ENCODE measurements at regions not wholly inside any gene's neighbourhood (a gene's known extent, or its start where the extent isn't known, plus 50 kb on each side); places are given as distances from the start of the nearest gene placed in this dataset.

GRCh38 chr16:73186752-73187601 lies 139.0 kb upstream of the ZFHX3 start:
- no peak for DNase-seq (ENCODE audit: low spot score)

DNA sequence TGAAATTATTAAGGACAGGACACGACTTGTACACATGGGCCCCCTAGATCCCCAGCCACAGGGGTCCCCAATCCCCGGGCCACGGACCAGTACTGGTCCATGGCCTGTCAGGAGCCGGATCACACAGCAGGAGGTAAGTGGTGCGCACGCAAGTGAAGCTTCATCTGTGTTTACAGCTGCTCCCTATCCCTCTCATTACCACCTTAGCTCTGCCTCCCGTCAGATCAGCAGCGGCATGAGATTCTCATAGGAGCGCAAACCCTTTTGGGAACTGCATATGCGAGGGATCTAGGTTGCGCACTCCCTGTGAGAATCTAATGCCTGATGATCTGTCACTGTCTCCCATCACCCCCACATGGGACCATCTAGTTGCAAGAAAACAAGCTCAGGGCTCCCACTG lies 137.8 kb upstream of the ZFHX3 start:
- no peak for DNase-seq (ENCODE audit: low spot score)

DNA sequence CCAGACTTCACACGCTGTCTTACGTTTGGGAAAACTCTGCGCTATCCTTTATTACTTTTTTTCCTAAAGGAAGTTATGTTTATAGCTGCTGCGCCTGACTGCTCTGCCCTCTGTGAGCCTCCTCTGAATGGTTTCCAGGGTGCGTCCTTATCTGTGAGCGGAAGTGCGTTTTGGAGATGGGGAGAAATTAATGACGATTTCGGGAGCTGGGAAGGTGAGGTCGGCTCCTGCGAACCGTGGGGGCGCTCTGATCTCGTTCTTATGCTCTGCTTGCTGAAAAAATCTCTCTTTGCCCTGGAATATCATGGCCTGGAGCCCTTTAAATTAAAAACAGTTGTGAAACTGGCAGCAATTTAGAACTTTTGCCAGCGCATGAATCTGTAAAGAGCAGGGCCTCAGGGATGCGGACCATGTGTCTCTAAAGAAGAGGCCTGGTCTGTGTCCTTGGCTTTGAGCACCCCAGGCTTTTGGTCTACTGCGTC lies 135.7 kb upstream of the ZFHX3 start:
- DNase-seq (ENCODE audit: low spot score) = no peak

- no peak for DNase-seq (ENCODE audit: low spot score)
These were observed 131.9 kb upstream of the ZFHX3 start for GRCh38 chr16:73179705-73180331.

DNA sequence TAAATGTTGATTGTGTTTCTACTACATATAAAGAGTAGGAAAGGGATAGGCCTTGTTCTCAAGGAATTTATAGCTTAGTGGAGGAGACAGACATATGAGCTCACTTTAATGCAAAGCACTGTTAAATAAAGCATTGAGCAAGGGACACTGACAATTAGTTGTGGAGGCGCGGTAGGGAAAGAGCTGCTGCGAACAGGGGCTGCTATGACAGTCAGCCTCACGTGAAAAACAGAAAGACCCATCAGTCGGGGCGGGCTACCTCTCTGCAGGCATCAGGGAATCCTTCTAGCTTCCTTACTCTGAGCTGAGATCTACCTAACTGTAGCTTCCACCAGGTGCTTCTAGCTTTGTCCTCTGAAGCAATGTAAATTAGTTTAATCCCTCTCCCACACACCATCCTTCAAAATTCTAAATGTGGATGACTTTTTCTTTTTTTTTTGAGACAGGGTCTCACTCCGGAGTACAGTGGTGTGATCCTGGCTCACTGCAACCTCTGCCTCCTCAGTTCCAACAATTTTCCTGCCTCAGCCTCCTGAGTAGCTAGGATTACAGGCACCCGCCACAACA lies 129.9 kb upstream of the ZFHX3 start:
- no peak for DNase-seq (ENCODE audit: low spot score)

GRCh38 chr16:73176577-73177013 lies 128.7 kb upstream of the ZFHX3 start:
- DNase-seq (ENCODE audit: low spot score) = no peak

DNA sequence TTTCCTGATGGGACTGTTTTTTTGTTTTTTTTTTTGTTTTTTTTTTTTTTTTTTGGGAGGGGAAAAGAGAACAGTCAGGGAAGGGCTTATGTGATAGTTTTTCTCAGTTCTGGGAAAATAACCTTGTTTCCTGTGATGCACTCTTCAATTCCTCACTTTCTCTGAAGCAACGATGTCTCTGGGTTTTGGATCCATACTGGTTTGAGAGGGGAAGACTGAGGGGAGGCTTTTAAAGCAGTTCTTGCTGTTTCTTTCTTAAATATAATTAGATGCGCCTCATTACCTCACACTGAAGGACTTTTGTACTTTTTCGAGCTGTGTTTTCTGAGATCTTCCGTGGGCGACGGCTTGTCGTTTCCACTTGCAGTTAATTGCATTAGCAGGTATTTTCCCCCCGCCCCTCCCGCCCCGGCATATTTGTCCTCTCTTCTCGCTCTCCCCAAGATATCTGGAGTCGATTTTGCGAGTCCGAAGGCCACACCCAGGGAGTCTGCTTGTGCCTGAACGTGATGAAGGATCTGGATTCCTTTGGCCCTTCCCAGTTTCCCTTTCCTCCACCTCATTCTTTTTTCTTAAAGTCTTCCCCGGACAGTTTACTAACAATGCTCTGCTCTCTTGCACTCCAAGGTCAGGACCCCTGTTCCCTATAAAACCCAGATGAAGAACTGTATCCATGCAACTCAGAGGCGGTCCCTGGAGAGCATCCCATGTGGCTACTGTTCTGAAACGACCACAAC lies 125.2 kb upstream of the ZFHX3 start:
- no peak for DNase-seq (ENCODE audit: low spot score)

GRCh38 chr16:73172241-73172972 lies 124.5 kb upstream of the ZFHX3 start:
- DNase-seq (ENCODE audit: low spot score) = peak; percentile 73

GRCh38 chr16:73171901-73172240 lies 123.9 kb upstream of the ZFHX3 start:
- DNase-seq (ENCODE audit: low spot score) = no peak

DNA sequence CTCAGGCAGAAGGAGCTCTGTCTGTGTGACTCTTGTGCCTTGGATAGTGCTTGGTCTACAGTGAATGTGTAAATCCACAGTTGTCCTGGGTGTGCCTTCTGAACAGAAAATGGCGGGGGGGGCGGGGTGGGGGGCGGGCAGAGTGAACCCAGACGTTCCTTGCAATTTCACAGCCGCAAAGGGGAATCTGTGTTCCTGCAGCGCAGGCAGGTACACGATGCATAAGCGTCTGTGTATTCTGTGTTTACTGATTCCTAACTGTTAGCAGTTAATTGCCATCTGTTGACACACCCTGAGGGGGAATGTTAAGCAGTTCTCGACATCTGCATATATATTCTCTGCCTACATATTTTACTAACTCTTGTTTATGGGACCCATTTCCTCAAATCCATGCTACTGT lies 123.5 kb upstream of the ZFHX3 start:
- no peak for DNase-seq (ENCODE audit: low spot score)

DNA sequence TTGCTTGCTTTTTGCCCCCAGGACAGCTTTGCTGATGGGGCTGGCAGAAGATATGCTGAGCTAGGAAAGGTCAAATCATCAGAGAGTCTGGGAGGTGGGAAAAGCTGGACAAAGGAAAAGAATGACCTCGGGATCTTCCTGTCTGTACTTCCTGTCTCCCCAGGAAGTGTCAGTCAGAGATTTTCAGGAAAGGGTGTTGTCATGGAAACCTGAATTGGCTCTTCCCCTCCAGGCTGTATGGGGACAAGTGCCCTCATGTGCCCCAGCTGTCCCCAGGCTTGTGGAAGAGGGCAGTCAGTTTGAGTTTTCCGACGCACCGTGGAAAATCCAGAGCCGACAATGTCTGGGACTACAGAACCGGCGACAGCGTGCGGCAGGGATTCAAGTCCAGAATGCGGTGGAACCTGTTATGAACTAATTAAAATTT lies 122.7 kb upstream of the ZFHX3 start:
- DNase-seq (ENCODE audit: low spot score) = no peak

DNA sequence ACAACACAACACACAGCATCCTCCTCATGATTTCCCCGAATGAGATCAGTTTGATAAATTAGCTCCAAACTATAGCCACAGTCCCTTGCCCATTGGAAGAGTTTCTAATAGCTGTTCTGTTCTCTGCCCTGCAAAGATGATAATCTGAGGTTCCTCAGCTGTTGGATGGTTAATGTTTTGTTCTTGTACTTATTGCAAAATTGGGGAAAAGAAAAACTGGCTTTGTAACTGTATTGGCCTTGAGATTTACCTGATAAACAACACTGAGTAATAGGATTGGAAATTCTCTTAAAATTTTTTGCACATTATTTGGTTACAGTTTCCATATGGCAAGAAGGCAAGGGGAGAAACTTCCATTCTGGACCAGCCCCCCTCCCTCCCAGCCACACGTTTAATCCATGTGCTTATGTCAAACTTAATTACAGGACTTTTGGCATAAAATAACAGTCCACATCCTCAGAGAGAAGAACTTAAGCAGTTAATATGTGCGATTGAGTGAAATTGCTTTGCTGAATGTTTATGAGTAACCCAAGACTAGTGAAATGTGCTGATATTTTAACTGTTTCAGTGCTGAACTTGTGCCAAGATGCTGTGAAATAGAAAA lies 119.1 kb upstream of the ZFHX3 start:
- DNase-seq (ENCODE audit: low spot score) = no peak

- DNase-seq (ENCODE audit: low spot score) = peak; percentile 43
These were observed 118.5 kb upstream of the ZFHX3 start for GRCh38 chr16:73166441-73166851.

DNA sequence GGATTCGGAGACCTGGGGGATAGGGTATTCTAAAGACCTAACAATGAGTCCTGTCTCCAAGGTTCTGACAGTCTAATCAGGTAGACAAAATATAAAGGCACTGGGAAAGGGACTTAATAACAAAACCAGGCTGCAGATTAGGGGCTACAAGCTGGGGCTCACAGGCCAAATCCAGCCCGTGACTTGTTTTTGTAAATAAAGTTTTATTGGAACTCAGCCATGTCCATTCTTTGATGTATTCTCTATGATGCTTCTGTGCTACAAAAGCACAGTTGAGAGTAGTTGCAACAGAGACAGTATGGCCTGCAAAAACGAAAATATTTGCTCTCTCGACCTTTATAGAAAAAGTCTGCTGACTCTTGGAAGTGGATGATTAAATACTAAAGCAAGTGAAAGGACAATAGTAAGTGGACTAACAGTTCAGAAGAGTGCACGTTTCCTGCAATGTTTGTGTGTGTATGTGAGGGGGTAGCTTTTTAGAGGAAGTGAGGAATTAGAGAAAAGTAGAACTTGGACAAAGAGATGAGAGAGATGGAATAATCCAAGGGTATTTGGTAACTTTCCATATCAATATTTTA lies 115.4 kb upstream of the ZFHX3 start:
- DNase-seq (ENCODE audit: low spot score) = no peak

DNA sequence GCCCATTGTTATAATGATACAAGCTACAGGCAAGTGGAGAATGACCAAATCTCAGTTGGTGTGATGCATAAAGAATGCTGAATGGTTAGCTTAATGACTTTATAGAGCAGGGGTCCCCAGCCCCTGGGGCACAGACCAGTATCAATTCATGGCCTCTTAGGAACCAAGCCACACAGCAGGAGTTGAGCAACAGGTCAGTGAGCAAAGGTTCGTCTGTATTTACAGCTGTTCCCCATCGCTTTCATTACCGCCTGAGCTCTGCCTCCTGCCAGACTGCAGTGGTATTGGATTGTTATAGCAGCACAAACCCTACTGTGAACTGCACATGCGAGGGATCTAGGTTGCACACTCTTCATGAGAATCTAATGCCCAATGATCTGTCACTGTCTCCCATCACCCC lies 114.0 kb upstream of the ZFHX3 start:
- DNase-seq (ENCODE audit: low spot score) = no peak

GRCh38 chr16:73159296-73159695 lies 111.4 kb upstream of the ZFHX3 start:
- no peak for DNase-seq (ENCODE audit: low spot score)

DNA sequence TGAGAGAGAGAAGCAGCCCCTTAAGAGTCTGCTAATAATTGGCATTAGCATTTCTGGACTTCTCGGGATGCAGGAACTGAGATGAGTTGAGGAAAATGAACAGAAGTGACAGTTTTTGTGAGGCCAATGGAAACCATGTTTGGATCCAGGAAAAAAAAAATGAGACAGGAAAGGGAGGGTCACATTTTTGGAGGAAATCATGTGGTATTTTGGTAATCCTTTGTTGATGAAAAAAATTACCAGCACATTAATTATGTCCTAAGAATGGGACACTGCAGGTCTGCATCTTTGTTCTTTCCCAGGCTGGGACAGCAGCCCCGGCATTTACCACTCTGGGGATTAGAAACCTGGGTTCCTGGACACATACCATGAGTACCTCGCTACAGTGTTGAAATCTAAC lies 109.9 kb upstream of the ZFHX3 start:
- no peak for DNase-seq (ENCODE audit: low spot score)

GRCh38 chr16:73154063-73154870 lies 106.3 kb upstream of the ZFHX3 start:
- peak; percentile 91 for DNase-seq (ENCODE audit: low spot score)

- no peak for DNase-seq (ENCODE audit: low spot score)
These were observed 104.6 kb upstream of the ZFHX3 start for GRCh38 chr16:73152386-73153125.

Measured in pons (tissue), 1 donor.